ENCODE measurements at regions not wholly inside any gene's neighbourhood (a gene's known extent, or its start where the extent isn't known, plus 50 kb on each side); places are given as distances from the start of the nearest gene placed in this dataset.

GRCh38 chr6:150548330-150548729 is 51.4 kb upstream of the PLEKHG1 start:
- Histone ChIP-seq H3K4me1 (ENCODE audit: control insufficient read depth, extremely low read depth, insufficient read depth, low read length) (no peaks in the 10 kb centered on the region), H2AFZ (ENCODE audit: low read length) (no peak overlapping the region), H4K20me1 (ENCODE audit: control insufficient read depth, extremely low read depth, insufficient read depth, low read length) (no peaks in the 10 kb centered on the region), H3K9ac (ENCODE audit: insufficient read depth, low read length) (no peak overlapping the region), H3K27me3 (ENCODE audit: control insufficient read depth, insufficient read depth, low read length) (no peaks in the 10 kb centered on the region), H3K27ac (ENCODE audit: insufficient read depth, low read length) (no peak overlapping the region), H3K79me2 (ENCODE audit: control insufficient read depth, insufficient read depth, low read length) (no peaks in the 10 kb centered on the region), H3K36me3 (ENCODE audit: control insufficient read depth, insufficient read depth, low read length) (no peaks in the 10 kb centered on the region), H3K4me3 (replicated peaks in 1 of 4; ENCODE audit: control extremely low read depth in 1 of 4, insufficient read depth in 1 of 4, low read depth in 3 of 4, low read length in 4 of 4) (no peak overlapping the region), H3K4me2 (ENCODE audit: extremely low read depth, insufficient read depth, low read length) (no peak overlapping the region), H3K9me3 (ENCODE audit: control insufficient read depth, insufficient read depth, low read depth, low read length) (no peaks in the 10 kb centered on the region)
- no peak for TF ChIP-seq EZH2 (IDR thresholded peaks at IDR 0.05; ENCODE audit: low read length, missing control alignments)
- TF ChIP-seq, protein P1, sequence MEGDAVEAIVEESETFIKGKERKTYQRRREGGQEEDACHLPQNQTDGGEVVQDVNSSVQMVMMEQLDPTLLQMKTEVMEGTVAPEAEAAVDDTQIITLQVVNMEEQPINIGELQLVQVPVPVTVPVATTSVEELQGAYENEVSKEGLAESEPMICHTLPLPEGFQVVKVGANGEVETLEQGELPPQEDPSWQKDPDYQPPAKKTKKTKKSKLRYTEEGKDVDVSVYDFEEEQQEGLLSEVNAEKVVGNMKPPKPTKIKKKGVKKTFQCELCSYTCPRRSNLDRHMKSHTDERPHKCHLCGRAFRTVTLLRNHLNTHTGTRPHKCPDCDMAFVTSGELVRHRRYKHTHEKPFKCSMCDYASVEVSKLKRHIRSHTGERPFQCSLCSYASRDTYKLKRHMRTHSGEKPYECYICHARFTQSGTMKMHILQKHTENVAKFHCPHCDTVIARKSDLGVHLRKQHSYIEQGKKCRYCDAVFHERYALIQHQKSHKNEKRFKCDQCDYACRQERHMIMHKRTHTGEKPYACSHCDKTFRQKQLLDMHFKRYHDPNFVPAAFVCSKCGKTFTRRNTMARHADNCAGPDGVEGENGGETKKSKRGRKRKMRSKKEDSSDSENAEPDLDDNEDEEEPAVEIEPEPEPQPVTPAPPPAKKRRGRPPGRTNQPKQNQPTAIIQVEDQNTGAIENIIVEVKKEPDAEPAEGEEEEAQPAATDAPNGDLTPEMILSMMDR (conservative IDR thresholded peaks at IDR 0.05 in 1 of 2, IDR thresholded peaks at IDR 0.05 in 1 of 2; ENCODE audit: low read depth in 1 of 2, low read length in 2 of 2), result no peak
- no peak for DNase-seq (ENCODE audit: low read depth in 2 of 2)

DNA sequence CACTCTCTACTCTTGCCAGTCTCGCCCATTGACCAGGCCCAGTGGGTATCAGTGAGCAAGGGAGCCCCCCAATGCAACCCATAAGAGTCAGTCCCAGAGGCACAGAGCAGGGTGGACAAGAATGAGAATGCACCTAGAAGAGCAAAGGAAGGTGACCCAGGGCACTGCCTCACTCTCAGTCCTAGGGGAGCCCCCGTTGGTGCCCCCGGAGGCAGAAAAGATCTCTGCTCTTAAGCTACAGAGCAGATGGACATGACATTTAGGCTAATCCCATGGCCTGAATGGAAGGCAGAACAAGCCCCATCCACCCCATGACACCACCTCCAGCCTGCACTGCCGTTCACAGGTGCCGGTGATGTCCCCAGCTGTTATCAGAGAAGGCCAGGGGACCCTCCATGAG is 50.7 kb upstream of the PLEKHG1 start:
- Histone ChIP-seq H2AFZ (ENCODE audit: low read length) (no peak overlapping the region), H3K27me3 (ENCODE audit: control insufficient read depth, insufficient read depth, low read length) (no peaks in the 10 kb centered on the region), H3K36me3 (ENCODE audit: control insufficient read depth, insufficient read depth, low read length) (no peaks in the 10 kb centered on the region), H3K4me2 (ENCODE audit: extremely low read depth, insufficient read depth, low read length) (no peak overlapping the region), H3K27ac (ENCODE audit: insufficient read depth, low read length) (no peak overlapping the region), H3K4me3 (replicated peaks in 1 of 4; ENCODE audit: control extremely low read depth in 1 of 4, insufficient read depth in 1 of 4, low read depth in 3 of 4, low read length in 4 of 4) (no peak overlapping the region), H3K79me2 (ENCODE audit: control insufficient read depth, insufficient read depth, low read length) (no peaks in the 10 kb centered on the region), H4K20me1 (ENCODE audit: control insufficient read depth, extremely low read depth, insufficient read depth, low read length) (no peaks in the 10 kb centered on the region), H3K9me3 (ENCODE audit: control insufficient read depth, insufficient read depth, low read depth, low read length) (no peaks in the 10 kb centered on the region), H3K9ac (ENCODE audit: insufficient read depth, low read length) (no peak overlapping the region), H3K4me1 (ENCODE audit: control insufficient read depth, extremely low read depth, insufficient read depth, low read length) (no peaks in the 10 kb centered on the region)
- TF ChIP-seq, protein P1 (conservative IDR thresholded peaks at IDR 0.05 in 1 of 2, IDR thresholded peaks at IDR 0.05 in 1 of 2; ENCODE audit: low read depth in 1 of 2, low read length in 2 of 2), result no peak
- TF ChIP-seq EZH2 (IDR thresholded peaks at IDR 0.05; ENCODE audit: low read length, missing control alignments), result no peak
- DNase-seq (ENCODE audit: low read depth in 2 of 2), result no peak

- no peaks in the 10 kb centered on the region for H3K79me2 ChIP-seq (ENCODE audit: control insufficient read depth, insufficient read depth, low read length)
Observed at GRCh38 chr6:150549674-150550101, 50.0 kb upstream of the PLEKHG1 start.

More at GRCh38 chr6:150549674-150550101, 50.0 kb upstream of the PLEKHG1 start:
- H3K27me3 ChIP-seq (ENCODE audit: control insufficient read depth, insufficient read depth, low read length), result no peaks in the 10 kb centered on the region
- H3K27ac ChIP-seq (ENCODE audit: insufficient read depth, low read length), result no peak overlapping the region
- H3K36me3 ChIP-seq (ENCODE audit: control insufficient read depth, insufficient read depth, low read length), result no peaks in the 10 kb centered on the region
- no peaks in the 10 kb centered on the region for H4K20me1 ChIP-seq (ENCODE audit: control insufficient read depth, extremely low read depth, insufficient read depth, low read length)
- no peak overlapping the region for H3K4me2 ChIP-seq (ENCODE audit: extremely low read depth, insufficient read depth, low read length)
- H3K4me3 ChIP-seq (replicated peaks in 1 of 4; ENCODE audit: control extremely low read depth in 1 of 4, insufficient read depth in 1 of 4, low read depth in 3 of 4, low read length in 4 of 4), result no peak overlapping the region
- no peak for TF ChIP-seq EZH2 (IDR thresholded peaks at IDR 0.05; ENCODE audit: low read length, missing control alignments)
- TF ChIP-seq, protein P1 (conservative IDR thresholded peaks at IDR 0.05 in 1 of 2, IDR thresholded peaks at IDR 0.05 in 1 of 2; ENCODE audit: low read depth in 1 of 2, low read length in 2 of 2), result no peak
- H3K9me3 ChIP-seq (ENCODE audit: control insufficient read depth, insufficient read depth, low read depth, low read length), result no peaks in the 10 kb centered on the region
- H3K9ac ChIP-seq (ENCODE audit: insufficient read depth, low read length), result no peak overlapping the region
- no peak overlapping the region for H2AFZ ChIP-seq (ENCODE audit: low read length)
- H3K4me1 ChIP-seq (ENCODE audit: control insufficient read depth, extremely low read depth, insufficient read depth, low read length), result no peaks in the 10 kb centered on the region
- peak in 1 of 2 donors; percentile 18 for DNase-seq (ENCODE audit: low read depth in 2 of 2)
